Transverse colon (tissue), 3 donors: ENCODE measurements at regions not wholly inside any gene's neighbourhood (a gene's known extent, or its start where the extent isn't known, plus 50 kb on each side); places are given as distances from the start of the nearest gene placed in this dataset.

Experiments used
- CTCF ChIP-seq, 5 experiments: fragments of 200-600 bp in 3 of 5; fragments of 450-650 bp in 2 of 5; sonication (generic) in 3 of 5; IDR thresholded peaks; 1 replicate in 2 of 5; 2 replicates in 3 of 5; pipeline ENCODE4 v1.5.1; 2016 to 2017; ENCODE audit warnings: antibody characterized with exemption in 5 of 5, inconsistent platforms in 3 of 5, mild to moderate bottlenecking in 2 of 5, moderate library complexity in 1 of 5
- EP300 ChIP-seq: sonication (generic); formaldehyde crosslinking; IDR thresholded peaks from one replicate; pipeline ENCODE4 v1.6.1; 2017; ENCODE audit warnings: antibody characterized with exemption, low read depth
- POLR2A ChIP-seq: fragments of 450-650 bp; IDR thresholded peaks from one replicate; pipeline ENCODE4 v1.6.1; 2016; ENCODE audit warnings: antibody characterized with exemption, mild to moderate bottlenecking, moderate library complexity

DNA sequence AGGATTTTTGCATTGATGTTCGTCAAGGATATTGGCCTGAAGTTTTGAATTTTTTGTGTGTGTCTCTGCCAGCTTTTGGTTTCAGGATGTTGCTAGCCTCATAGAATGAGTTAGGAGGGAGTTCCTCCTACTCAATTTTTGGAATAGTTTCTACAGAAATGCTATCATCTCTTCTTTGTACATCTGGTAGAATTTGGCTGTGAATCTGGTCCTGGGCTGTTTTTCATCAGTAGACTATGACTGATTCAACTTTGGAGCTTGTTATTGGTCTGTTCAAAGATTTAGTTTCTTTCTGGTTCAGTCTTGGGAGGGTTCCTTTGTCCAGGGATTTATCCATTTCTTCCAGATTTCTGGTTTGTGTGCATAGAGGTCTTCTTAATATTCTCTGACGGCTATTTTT is 166.7 kb downstream of the ST6GAL2 start:
- TF ChIP-seq POLR2A (no peak), CTCF (IDR thresholded peaks at IDR 0.05) (no peak), EP300 (no peak)
